ENCODE measurements at regions not wholly inside any gene's neighbourhood (a gene's known extent, or its start where the extent isn't known, plus 50 kb on each side); places are given as distances from the start of the nearest gene placed in this dataset.
"Not testable (repeated sequence)": the region's sequence is repeated elsewhere in the genome, so short reads cannot be mapped to it uniquely, and the experiment has no call there.

- peak; percentile 63 for DNase-seq (ENCODE audit: low spot score)
- intact Hi-C loops (cut with DNase I), result no loop called here
Observed at GRCh38 chr11:44408711-44409470, 99.0 kb upstream of the ALX4 start.

DNA sequence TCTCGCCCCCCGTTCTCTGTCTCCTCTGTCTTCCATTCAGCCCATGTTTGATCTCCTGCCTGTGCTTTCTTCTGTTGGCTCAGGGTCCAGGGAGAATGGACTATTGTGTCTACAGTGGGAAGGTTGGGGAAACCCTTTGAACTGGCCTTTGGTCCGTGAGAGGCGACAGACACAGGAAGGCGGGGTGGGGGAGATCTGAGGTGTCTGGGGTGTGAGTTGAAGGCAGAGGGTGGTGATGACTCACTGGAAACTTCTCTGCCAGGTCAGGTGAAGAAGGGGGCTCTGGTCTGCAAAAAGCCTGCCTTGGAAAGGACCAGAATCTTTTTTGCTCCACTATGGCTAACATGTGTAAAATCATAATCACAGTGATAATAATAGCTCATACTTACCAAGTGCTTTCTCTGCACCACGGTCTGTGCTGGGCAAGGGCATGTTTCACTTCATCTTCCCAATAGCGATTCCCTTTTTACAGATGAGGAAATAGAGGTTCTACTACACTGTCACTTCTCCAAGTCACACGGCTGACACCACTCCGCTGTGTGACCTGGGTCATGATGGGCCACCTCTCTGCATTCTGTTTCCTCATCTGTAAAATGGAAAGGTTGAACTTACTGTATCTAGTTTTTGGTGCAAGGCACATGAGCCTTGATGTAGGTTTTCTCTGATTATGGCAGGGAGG lies 99.8 kb upstream of the ALX4 start:
- intact Hi-C loops (cut with DNase I), result no loop called here
- DNase-seq (ENCODE audit: low spot score), result peak; percentile 63

DNA sequence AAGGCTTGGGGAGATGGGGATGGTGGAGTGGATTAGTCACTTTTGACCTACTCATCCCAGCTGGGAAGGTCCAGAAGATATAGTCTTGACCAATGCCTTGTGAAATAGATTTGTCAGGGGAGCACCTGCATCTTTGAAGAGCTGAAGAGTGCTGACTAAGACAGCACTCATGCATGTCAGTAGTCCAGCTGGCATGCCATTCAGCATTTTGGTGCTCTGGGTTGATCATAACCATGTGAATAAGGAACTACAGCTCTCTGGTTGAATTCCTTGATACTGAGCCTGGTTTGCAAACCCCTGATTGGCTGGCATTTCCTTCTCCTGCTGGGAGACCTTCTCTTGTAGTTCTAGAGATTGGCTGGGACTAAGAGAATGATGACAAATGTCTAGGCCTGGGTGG lies 106.8 kb upstream of the ALX4 start:
- intact Hi-C loops (cut with DNase I), result no loop called here
- no peak for DNase-seq (ENCODE audit: low spot score)

- intact Hi-C loops (cut with DNase I), result no loop called here
- peak; percentile 61 for DNase-seq (ENCODE audit: low spot score)
Observed at GRCh38 chr11:44417731-44418455, 108.0 kb upstream of the ALX4 start.

GRCh38 chr11:44418456-44418830 lies 108.5 kb upstream of the ALX4 start:
- no peak for DNase-seq (ENCODE audit: low spot score)
- intact Hi-C loops (cut with DNase I), result no loop called here

DNA sequence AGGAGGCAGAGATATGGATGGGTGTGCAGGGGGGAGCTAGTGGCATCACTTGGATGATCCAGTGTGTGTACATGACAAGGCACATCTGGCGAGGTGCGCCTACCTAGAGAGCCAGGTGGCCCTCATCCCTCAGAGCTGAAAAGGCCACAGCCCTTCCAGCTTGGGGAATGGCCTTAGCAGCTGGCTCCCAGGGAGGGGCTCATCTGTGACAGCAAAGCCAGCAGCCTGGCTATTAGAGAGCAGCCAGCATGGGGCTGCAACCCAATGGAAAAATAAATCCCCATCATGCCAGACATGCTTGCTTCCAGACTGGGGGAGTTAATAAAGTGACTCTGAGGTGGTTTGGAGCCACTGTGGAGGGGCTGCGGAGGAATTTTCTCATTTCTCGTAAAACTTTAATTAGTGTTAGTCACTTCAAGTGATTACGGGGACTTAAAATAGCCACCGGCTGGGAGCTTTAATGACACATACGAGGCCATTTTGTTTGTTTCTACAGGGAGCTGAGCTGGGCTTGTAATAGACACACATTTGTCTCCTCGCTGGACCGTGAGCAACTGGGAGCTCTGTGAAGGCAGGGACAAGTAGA lies 111.2 kb upstream of the ALX4 start:
- intact Hi-C loops (cut with DNase I), result no loop called here
- no peak for DNase-seq (ENCODE audit: low spot score)

DNA sequence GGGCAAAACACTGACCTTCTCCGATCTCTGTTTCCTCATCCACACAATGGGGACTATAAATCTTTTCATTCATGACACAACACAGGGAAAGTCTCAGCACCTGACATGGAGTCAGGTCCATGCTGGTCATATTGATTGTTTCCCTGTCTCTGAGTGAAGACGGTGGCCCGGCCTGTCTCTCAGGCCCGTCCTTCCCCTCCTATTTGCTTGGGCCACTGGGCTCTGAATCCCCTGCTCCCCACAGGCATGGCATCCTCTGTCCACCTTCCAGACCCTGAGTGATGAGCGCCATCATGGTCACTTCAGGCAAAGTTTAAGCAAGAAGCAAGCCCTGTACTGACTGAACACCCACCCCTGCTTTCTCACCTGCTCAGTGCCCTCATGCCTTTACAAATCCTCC lies 113.3 kb upstream of the ALX4 start:
- DNase-seq (ENCODE audit: low spot score), result no peak
- intact Hi-C loops (cut with DNase I), result no loop called here

- DNase-seq (ENCODE audit: low spot score), result no peak
- intact Hi-C loops (cut with DNase I), result no loop called here
Observed at GRCh38 chr11:44424841-44425240, 114.9 kb upstream of the ALX4 start.

DNA sequence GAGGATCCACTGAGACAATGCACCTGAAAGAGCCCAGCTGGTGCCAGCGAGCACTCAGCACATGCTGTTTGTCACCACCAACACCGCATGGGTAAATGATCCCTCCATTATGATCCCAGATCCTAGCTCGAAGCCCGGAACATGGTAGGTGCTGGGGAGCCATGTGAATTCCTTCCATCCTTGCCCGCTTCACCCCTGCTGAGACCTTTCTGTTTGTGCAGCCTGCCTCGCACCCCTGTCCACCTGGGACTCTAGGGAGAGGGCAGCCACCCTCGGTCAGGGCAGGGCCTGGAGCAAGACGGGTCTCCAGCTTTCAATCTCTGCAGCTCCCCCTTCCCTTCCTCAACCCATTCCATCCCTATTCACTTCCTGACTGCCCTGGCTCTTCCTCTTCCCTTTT lies 116.2 kb upstream of the ALX4 start:
- intact Hi-C loops (cut with DNase I), result no loop called here
- peak; percentile 67 for DNase-seq (ENCODE audit: low spot score)

DNA sequence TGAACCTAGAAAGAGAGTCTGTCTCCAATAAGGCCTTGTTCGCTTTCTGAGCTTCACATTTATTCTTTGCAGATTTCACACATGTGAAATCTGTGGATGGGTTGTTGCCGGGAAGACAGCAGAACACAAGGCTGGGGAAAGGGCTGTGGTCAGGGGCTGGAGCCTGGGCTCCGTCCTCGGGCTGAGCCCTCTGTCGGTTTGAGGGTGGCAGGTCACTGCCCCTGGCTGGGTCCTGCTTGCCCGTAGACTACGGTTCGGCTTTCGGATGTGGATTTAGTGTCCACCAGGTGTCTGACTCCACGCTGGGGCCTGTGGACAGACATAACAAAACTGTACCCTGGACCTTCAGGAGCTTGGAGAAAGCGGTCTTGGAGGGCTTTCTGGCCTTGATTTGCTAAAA lies 117.0 kb upstream of the ALX4 start:
- DNase-seq (ENCODE audit: low spot score), result no peak
- intact Hi-C loops (cut with DNase I), result no loop called here

DNA sequence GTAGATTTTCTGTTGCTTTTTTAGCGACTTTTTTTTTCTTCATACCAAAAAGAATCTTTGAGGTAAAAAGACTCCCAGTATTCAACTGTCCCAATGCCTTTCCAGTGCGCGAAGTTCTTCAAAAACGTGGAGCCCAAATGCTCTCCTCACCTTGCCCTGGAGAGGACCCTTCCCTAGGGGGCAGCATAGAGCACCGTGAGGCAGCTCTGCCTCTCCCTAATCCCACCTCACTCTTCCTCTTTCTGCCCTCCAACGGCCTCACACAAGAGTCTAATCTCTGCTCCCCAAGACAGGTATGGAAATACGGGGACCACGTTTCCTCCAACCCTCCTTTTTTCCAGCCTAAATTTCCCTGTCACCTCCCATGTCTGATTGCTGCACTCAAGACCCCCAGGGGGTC lies 117.5 kb upstream of the ALX4 start:
- intact Hi-C loops (cut with DNase I), result no loop called here
- no peak for DNase-seq (ENCODE audit: low spot score)

GRCh38 chr11:44430140-44430539 lies 120.2 kb upstream of the ALX4 start:
- intact Hi-C loops (cut with DNase I), result no loop called here

GRCh38 chr11:44434191-44434590 lies 124.3 kb upstream of the ALX4 start:
- no peak for DNase-seq (ENCODE audit: low spot score)
- intact Hi-C loops (cut with DNase I), result no loop called here

More at GRCh38 chr11:44430140-44430539, 120.2 kb upstream of the ALX4 start:
- DNase-seq (ENCODE audit: low spot score), result no peak

DNA sequence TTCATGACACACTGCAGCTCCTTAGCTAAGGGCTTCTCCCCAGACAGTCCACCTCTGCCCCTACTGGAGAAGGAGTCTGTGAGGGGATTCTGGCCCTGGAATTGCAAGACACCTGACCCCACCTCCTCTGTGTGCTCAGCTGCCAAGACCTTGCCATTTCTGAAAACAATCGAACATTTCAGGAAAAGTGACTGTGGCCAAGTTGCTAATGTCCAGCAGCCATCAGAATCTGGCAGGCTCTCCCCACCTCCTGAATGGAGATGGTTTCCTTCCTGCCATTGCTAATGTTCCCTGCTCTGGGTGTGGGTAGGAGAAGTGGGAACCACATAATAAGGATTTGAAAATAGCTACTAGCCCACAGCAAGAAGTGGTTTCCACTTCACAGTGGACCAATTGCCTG lies 127.2 kb upstream of the ALX4 start:
- no peak for DNase-seq (ENCODE audit: low spot score)
- intact Hi-C loops (cut with DNase I), result loop anchor here (5.0 kb wide), 1 partner anchor 85 kb away; no protein-coding TSS in a partner anchor

DNA sequence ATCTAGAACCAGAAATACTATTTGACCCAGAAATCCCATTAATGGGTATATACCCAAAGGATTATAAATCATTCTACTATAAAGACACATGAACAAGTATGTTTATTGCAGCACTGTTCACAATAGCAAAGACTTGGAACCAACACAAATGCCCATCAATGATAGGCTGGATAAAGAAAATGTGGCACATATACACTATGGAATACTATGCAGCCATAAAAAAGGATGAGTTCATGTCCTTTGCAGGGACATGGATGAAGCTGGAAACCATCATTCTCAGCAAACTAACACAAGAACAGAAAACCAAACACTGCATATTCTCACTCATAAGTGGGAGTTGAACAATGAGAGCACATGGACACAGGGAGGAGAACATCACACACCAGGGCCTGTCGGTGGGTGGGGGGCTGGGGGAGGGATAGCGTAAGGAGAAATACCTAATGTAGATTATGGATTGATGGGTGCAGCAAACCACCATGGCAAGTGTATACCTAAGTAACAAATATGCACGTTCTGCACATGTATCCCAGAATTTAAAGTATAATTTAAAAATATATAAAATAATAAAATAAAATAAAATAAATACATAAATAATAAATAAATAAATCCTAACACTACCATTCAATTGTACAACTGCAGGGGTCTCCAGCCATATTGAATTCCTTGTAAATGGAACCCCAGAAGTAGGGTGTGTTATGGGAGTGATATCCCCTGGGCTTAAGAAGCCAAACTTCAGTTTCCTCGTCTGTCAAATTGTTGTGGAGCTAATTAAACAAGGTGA lies 122.4 kb upstream of the CD82 start:
- DNase-seq (ENCODE audit: low spot score); intact Hi-C loops (cut with DNase I): not testable (repeated sequence)

DNA sequence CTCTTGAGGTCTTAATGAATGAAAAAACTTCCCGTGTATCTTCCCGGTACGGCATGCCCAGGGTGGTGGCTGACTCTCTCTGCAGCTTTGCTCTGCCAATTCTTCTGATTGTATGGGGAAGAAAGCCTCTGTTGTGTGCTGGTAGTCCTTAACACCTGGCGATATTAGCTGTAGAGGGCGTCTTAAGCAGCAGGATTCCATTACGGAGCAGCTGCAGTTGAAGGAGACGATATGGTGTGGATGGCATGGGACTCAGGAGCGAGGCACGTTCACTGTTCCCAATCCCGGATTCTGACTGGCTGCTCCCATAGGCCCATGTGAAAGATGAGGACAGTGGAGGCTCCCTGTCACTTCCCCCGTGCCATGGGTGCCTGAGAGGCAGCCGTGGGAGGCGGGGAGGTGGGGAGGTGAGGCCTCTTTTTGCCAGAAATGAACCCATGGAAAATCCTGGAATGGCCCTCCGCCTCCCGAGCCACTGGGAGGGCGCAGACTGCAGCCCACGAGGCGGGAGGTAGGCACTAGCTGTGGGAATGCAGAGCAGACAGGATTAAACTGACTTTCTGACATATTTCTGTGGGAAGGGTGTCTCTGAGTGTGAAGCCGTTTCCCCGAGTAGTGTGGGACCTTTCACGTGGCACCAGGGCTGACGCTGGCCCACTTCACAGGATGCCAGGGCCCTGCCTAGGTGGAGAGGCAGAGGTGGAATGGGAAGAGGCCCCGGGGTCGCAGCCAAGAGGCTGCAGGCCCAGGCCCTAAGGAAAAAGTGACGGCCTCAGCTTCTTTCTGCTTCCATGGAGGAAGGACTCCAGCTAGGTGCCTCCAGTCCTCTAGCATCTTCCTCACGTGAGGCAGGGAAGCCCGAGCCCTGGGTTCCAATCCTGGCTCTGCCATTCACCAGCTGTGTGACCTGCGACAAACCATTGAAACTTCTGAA lies 121.4 kb upstream of the CD82 start:
- no peak for DNase-seq (ENCODE audit: low spot score)
- intact Hi-C loops (cut with DNase I), result no loop called here

DNA sequence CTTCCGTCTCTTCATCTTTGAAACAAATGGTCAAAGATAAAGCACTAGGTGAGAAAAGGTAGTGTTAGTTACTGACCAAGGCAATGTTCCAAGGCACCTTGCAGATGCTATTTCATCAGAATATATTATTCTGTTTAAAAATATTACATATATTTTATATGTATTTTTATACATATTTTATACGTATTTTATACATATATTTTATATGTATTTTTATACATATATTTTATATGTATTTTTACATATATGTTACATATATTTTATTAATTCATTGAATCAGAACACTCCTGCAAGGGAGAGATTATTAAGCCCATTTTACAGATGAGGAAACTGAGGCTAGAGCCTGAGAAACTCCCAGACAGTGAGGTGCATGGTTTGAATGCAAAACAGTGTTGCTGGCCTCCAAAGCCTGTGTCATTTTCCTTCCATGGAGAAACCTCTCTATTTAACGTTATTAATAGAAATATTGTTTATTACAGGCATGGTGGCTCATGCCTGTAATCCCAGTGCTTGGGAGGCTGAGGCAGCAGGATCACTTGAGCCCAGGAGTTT lies 120.6 kb upstream of the CD82 start:
- DNase-seq (ENCODE audit: low spot score), result no peak
- intact Hi-C loops (cut with DNase I), result no loop called here

Data from cardiac septum (tissue), 1 donor.